Right cardiac atrium (tissue), 5 donors: ENCODE measurements at regions not wholly inside any gene's neighbourhood (a gene's known extent, or its start where the extent isn't known, plus 50 kb on each side); places are given as distances from the start of the nearest gene placed in this dataset.

Experiments used
- ATAC-seq, 2 donors: fragments of 200-7000 bp; cut with Tn5 transposase; one replicate each; pipeline versions ENCODE4 v1.8.0 to v1.9.1; 2020; ENCODE audit warnings: moderate library complexity in 2 of 2, mild to moderate bottlenecking in 1 of 2
- DNase-seq, 3 donors: peaks; one replicate each; pipeline ENCODE4 v3.0.0-alpha.2; 2020
- H3K27ac ChIP-seq: one replicate; pipeline ENCODE4 v1.5.1; 2013; ENCODE audit warnings: mild to moderate bottlenecking, low read length, control low read depth, moderate library complexity
- H3K27me3 ChIP-seq: one replicate; pipeline ENCODE4 v1.6.1; 2013; ENCODE audit not compliant: control insufficient read depth, insufficient read depth
- H3K4me1 ChIP-seq: one replicate; pipeline ENCODE4 v1.6.1; 2013; ENCODE audit warnings: low read length; ENCODE audit not compliant: control insufficient read depth, insufficient read depth
- H3K4me3 ChIP-seq: one replicate; pipeline ENCODE4 v1.5.1; 2013; ENCODE audit warnings: low read length, control low read depth
- H3K9me3 ChIP-seq: one replicate; pipeline ENCODE4 v1.6.1; 2013; ENCODE audit warnings: low read length; ENCODE audit not compliant: control insufficient read depth
- WGBS: extraction: QIAGEN DNeasy Blood & Tissue Kit; methylation state at CpG from one replicate; pipeline ENCODE4 v1.1.7; 2013; 5-methylcytosine and 5-hydroxymethylcytosine counted together
- intact Hi-C, 4 donors: fragments of 100-400 bp; cut with DNase I; formaldehyde crosslinking; loops; one replicate each; pipeline versions ENCODE4 v1.11.0 to v1.14.0; 2022 to 2023
- donor health status: healthy with polysubstance abuse.
- donor health status: DM: no; HTN: yes; CAD: no.
- donor health status: DM: no; HTN: no; CAD: no.
- donor health status: DM: no; HTN: yes; CAD: no; lungs with severe emphysema.
- donor health status: DM: yes; HTN: yes; CAD: no.

DNA sequence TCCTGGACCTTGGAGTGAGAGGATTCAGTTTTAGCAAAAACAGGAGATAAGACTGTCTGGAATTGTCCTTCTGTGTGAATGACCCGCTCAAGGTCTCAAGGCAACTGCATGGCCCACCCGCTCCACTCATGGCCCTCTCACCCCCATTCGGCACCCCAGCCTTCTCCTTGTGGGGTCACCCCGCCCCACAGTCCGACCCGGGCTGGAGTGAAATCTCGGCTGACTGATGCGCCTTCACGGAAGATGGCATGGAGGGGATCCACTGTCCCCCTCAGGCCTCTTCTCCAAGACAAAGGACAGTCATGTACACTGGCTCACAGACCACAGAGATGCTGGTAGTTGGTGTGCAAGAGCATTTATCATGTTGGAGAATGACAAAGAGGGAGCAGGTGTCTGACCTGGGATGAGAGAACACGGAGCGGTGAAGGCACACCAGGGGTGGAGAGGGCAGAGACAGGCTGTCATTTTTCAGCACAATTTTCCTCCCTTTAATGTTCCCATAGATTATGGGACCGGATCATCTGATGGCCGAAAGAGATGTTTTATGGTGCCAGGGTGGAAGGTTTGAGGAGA lies 391.9 kb upstream of the TNRC6C start:
- DNase-seq (no peak), ATAC-seq (no peak)
- Histone ChIP-seq H3K4me1 (no peaks in the 10 kb centered on the region), H3K4me3 (no peak overlapping the region), H3K27ac (no peak overlapping the region), H3K9me3 (no peaks in the 10 kb centered on the region), H3K27me3 (no peaks in the 10 kb centered on the region)
- WGBS = 93% methylated on average over 13 of the region's 13 CpGs
- intact Hi-C loops = no loop called here

DNA sequence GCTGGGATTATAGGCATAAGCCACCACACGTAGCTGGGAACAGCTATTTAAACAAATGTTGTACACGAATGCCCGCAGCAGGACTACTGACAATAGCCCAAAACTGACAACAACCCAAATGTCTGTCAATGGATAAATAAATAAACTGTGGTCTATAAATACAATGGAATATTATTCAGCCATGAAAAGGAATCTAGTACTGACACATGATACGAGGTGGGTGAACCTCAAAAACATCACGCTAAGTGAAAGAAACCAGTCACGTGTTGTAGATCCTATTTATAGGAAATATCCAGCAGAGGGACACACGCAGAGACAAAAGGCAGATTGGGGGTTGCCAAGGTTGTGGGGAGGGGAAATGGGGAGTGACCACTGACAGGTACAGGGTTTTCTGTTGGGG lies 390.0 kb upstream of the TNRC6C start:
- DNase-seq (no peak), ATAC-seq (no peak)
- peaks cover 2% of the 10 kb centered on the region for H3K4me1 ChIP-seq
- no peaks in the 10 kb centered on the region for H3K9me3 ChIP-seq
- H3K27ac ChIP-seq = no peak overlapping the region
- no peaks in the 10 kb centered on the region for H3K27me3 ChIP-seq
- intact Hi-C loops = no loop called here
- H3K4me3 ChIP-seq = no peak overlapping the region
- 81% methylated on average over 7 of the region's 7 CpGs for WGBS

DNA sequence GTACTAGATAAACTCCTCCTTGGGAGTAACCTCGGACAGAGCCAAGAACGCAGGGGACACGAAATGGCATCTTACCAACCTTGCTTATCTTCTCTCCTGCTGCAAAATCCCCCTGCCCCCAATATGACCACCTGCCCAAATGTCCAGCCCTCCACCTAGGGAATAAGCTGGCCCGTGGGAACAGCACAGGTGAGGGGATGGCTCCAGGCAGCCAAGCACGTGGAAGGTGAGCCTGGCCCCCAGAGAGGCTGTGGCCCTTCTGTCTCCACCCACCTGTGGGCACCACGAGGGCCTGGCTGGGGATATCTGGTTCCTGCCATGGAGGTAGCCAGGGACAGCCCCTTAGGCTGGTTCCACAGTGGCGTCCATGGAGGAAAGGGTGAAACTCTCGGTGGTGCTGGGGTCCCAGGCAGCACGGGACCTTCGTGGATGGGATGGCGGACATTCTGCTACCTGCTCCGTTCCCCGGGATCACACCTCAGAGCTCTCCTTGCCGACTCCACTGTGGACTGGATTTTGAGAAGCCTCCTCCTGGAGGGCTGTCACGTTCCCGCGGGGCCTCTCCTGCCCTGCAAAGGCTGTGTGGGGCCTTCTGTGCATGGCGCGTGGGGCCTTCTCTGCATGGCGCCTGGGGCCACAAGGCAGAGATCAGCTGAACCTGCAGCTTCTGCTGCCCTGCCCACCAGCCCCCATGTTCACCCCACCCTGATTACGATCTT lies 388.5 kb upstream of the TNRC6C start:
- H3K27ac ChIP-seq = no peak overlapping the region
- ATAC-seq (peak in 1 of 2 donors; percentile 10), DNase-seq (no peak)
- 90% methylated on average over 21 of the region's 21 CpGs for WGBS
- no peaks in the 10 kb centered on the region for H3K27me3 ChIP-seq
- H3K9me3 ChIP-seq = no peaks in the 10 kb centered on the region
- intact Hi-C loops = no loop called here
- H3K4me3 ChIP-seq = no peak overlapping the region
- H3K4me1 ChIP-seq = peaks cover 2% of the 10 kb centered on the region

DNA sequence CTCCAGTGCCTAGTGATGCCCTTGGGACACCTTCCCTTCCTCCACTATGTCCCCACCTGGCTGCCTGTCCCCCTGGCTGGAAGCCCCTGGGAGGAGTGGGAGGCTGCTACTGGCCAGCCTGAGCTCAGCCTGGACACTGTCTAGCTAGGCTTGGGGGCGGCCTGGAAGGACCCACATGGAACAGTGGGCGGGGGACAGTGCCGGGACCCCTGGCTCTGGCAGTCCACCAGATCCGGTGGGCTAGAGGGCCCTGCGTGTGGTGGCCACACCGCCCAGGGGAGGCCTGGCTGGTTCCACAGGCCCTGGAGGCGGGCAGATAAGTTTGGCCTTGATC lies 388.0 kb upstream of the TNRC6C start:
- H3K27ac ChIP-seq = no peak overlapping the region
- intact Hi-C loops = no loop called here
- no peak overlapping the region for H3K4me3 ChIP-seq
- H3K9me3 ChIP-seq = no peaks in the 10 kb centered on the region
- ATAC-seq (peak in 1 of 2 donors; percentile 34), DNase-seq (no peak)
- H3K27me3 ChIP-seq = no peaks in the 10 kb centered on the region
- H3K4me1 ChIP-seq = peaks cover 2% of the 10 kb centered on the region
- 94% methylated on average over 7 of the region's 7 CpGs for WGBS

DNA sequence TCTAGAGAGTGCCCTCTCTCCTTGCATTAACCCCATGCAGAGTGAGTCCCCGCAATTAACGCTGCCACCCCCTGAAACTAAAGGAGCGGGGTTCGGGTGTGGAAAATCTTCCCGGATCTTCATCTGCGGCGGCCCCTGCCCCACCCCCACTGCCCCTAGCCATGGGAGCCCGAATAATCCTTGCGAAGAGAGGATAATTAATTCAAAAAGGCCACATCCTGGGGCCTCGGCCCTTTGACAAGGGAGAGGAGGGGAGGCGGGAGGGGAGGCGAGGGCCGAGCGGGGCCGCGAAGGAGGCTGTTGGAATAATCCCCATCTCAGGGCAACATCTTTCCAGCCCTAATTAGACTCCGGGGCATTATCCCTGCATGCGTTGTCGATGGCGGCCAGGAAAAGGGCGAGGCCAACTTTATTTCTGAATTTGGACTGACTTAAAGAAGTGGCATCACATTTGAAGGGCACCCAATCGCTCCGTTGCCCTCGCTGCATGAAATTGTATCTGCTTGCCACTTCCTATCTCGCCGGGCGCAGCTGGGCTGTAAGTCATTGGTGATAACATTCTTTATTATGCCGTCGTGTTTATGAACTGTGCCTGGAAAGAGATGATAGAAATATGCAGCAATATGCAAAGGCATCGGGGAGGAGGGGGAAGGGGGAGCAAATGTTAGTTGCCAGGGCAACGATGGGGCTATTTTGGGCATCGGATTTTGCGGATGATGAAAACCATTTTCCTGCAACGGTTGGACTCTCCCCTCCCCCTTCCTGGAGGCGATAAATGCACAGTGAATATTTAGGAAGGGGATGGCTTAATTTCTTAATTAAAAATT lies 387.1 kb upstream of the TNRC6C start:
- peak in 1 of 2 donors; percentile 37 for ATAC-seq
- H3K27ac ChIP-seq = no peak overlapping the region
- no peak for DNase-seq
- no peaks in the 10 kb centered on the region for H3K9me3 ChIP-seq
- 10% methylated on average over 35 of the region's 35 CpGs for WGBS
- no peaks in the 10 kb centered on the region for H3K27me3 ChIP-seq
- intact Hi-C loops = no loop called here
- H3K4me1 ChIP-seq = peaks cover 2% of the 10 kb centered on the region
- peak overlapping the region; percentile 25 for H3K4me3 ChIP-seq

DNA sequence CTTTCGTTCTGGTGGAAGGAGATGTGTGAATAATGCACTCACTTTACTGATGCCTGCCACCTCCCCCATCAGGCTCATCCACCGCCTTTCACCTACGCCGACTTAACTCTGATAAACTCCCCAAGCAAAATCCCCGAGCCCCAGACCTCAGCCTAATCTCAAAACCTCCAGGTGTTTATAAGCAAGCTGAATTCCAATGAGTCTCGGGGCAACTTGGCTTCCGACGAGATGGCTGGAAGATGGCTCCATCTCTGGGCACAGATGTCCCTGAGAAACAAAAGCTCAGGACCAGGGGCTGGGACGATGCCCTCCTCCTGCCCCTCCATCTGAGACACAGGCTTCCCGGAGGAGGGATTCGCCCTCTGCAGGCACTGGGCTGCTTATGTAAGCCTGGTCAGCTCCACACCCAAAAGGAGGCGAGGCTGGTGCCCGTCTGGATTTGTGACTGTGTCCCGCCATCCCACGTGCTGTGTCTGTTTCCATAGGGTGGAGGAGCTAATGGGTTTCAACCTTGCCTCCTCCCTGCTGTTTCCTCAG lies 386.4 kb upstream of the TNRC6C start:
- no peak overlapping the region for H3K27ac ChIP-seq
- peaks cover 2% of the 10 kb centered on the region for H3K4me1 ChIP-seq
- no peak for DNase-seq
- H3K27me3 ChIP-seq = no peaks in the 10 kb centered on the region
- peak overlapping the region; percentile 25 for H3K4me3 ChIP-seq
- H3K9me3 ChIP-seq = no peaks in the 10 kb centered on the region
- 16% methylated on average over 15 of the region's 15 CpGs for WGBS
- intact Hi-C loops = no loop called here
- ATAC-seq = peak; percentile 20 to 25

DNA sequence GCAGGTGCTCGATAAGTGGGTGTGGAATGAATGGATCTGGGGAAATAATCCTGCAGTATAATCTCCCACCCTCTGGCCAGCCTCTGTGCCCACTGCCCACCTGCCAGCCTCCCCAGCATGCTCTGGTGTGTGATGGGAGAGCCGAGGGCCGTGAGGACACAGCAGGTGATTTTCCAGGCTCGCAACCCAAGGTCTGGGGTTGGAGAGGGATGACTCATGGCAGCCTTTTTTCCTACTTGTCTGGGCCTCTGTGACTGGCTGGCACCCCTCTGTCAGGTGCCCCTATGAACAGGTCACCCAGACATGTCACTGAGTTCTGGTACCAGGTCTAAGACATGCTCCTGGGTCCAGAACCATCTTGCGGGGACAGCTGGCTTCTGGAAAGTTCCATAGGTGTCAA lies 385.7 kb upstream of the TNRC6C start:
- Histone ChIP-seq H3K4me3 (no peak overlapping the region), H3K4me1 (peaks cover 2% of the 10 kb centered on the region), H3K27ac (no peak overlapping the region), H3K27me3 (no peaks in the 10 kb centered on the region), H3K9me3 (no peaks in the 10 kb centered on the region)
- 88% methylated on average over 5 of the region's 5 CpGs for WGBS
- DNase-seq = no peak
- intact Hi-C loops = no loop called here
- ATAC-seq = no peak

DNA sequence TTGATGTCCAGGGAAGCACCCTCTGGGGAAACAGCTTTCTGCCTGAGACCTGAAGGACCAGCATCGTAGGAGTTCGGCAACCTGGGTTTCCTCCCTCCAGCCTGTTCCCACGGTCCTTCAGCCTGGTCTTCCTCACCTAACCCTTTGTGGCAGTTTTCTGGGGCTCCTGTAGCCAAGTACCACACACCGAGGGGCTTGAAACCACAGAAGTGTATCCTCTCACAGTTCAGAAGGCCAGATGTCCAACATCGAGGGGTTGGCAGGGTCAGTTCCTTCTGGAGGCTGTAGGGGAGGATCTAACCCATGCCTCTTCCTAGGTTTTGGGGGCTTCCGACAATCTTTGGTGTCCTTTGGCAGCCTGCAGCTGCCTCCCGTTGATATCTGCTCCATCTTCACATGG lies 381.0 kb upstream of the TNRC6C start:
- intact Hi-C loops = no loop called here
- Histone ChIP-seq H3K4me3 (no peak overlapping the region), H3K27ac (no peak overlapping the region), H3K9me3 (no peaks in the 10 kb centered on the region), H3K27me3 (no peaks in the 10 kb centered on the region), H3K4me1 (no peaks in the 10 kb centered on the region)
- 88% methylated on average over 7 of the region's 7 CpGs for WGBS
- ATAC-seq (no peak), DNase-seq (no peak)

DNA sequence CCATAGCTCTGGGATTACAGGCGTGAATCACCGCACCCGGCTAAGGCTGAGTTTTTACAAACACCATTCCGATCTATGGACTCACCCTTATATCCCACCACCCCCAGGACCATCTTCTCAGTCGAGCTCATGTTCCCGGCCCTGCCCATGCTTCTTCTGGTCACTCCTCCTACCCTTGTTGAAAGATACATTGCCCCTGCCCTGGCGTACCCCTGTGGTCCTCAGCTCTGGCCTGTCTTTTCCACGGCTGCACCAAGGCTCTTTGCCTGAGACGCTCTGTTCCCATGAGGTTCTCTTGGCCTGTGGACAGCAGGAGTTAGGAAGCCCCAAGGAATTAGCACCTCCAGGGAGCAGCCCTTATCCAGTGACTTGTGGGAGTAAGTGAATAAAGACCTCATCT lies 379.4 kb upstream of the TNRC6C start:
- ATAC-seq (peak in 1 of 2 donors; percentile 26), DNase-seq (no peak)
- WGBS = 90% methylated on average over 9 of the region's 9 CpGs
- Histone ChIP-seq H3K4me3 (no peak overlapping the region), H3K27ac (no peak overlapping the region), H3K9me3 (no peaks in the 10 kb centered on the region), H3K27me3 (no peaks in the 10 kb centered on the region), H3K4me1 (no peaks in the 10 kb centered on the region)
- intact Hi-C loops = no loop called here

GRCh38 chr17:77579682-77580081 lies 378.8 kb upstream of the TNRC6C start:
- DNase-seq (no peak), ATAC-seq (no peak)
- Histone ChIP-seq H3K4me3 (no peak overlapping the region), H3K9me3 (no peaks in the 10 kb centered on the region), H3K4me1 (no peaks in the 10 kb centered on the region), H3K27me3 (no peaks in the 10 kb centered on the region), H3K27ac (no peak overlapping the region)
- WGBS = 57% methylated on average over 6 of the region's 6 CpGs
- intact Hi-C loops = no loop called here

- DNase-seq (no peak), ATAC-seq (no peak)
- H3K4me1 ChIP-seq = no peaks in the 10 kb centered on the region
- H3K27me3 ChIP-seq = no peaks in the 10 kb centered on the region
- H3K27ac ChIP-seq = no peak overlapping the region
- intact Hi-C loops = no loop called here
- WGBS = 71% methylated on average over 8 of the region's 8 CpGs
- H3K9me3 ChIP-seq = no peaks in the 10 kb centered on the region
- no peak overlapping the region for H3K4me3 ChIP-seq
These were observed 377.8 kb upstream of the TNRC6C start for GRCh38 chr17:77580531-77581270.
